ENCODE measurements at regions not wholly inside any gene's neighbourhood (a gene's known extent, or its start where the extent isn't known, plus 50 kb on each side); places are given as distances from the start of the nearest gene placed in this dataset.

DNA sequence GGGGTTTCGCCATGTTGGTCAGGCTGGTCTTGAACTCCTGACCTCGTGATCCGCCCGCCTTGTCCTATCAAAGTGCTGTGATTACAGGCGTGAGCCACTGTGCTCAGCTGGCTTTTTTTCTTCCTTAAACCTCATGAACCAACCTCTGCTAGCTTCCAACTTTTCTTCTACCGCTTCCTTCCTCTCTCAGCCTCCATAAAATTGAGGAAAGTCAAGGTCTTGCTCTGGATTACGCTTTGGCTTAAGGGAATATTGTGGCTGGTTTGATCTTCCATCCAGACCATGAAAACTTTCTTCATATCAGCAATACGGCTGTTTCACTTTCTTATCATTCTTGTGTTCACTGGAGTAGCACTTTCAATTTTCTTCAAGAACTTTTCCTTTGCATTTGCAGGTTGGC, 57.5 kb upstream of the SDK2 start:
- 86 to 89% methylated on average over 8 of the region's 8 CpGs for WGBS, 2 donors
- DNase-seq: no peak
- Histone ChIP-seq H3K4me1 (no peaks in the 10 kb centered on the region), H3K27me3 (peaks cover 0 to 58% (median 0%) of the 10 kb centered on the region in 4 donors), H3K36me3 (no peaks in the 10 kb centered on the region), H3K4me3 (no peak overlapping the region), H3K9me3 (no peaks in the 10 kb centered on the region), H3K27ac (no peak overlapping the region)
- TF ChIP-seq, protein P1, sequence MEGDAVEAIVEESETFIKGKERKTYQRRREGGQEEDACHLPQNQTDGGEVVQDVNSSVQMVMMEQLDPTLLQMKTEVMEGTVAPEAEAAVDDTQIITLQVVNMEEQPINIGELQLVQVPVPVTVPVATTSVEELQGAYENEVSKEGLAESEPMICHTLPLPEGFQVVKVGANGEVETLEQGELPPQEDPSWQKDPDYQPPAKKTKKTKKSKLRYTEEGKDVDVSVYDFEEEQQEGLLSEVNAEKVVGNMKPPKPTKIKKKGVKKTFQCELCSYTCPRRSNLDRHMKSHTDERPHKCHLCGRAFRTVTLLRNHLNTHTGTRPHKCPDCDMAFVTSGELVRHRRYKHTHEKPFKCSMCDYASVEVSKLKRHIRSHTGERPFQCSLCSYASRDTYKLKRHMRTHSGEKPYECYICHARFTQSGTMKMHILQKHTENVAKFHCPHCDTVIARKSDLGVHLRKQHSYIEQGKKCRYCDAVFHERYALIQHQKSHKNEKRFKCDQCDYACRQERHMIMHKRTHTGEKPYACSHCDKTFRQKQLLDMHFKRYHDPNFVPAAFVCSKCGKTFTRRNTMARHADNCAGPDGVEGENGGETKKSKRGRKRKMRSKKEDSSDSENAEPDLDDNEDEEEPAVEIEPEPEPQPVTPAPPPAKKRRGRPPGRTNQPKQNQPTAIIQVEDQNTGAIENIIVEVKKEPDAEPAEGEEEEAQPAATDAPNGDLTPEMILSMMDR (IDR thresholded peaks at IDR 0.05): no peak
- TF ChIP-seq POLR2A (IDR thresholded peaks at IDR 0.05): no peak
- intact Hi-C loops (cut with DNase I): loop anchor here (10.0 kb wide), 1 partner anchor 107 kb away; no protein-coding TSS in a partner anchor

DNA sequence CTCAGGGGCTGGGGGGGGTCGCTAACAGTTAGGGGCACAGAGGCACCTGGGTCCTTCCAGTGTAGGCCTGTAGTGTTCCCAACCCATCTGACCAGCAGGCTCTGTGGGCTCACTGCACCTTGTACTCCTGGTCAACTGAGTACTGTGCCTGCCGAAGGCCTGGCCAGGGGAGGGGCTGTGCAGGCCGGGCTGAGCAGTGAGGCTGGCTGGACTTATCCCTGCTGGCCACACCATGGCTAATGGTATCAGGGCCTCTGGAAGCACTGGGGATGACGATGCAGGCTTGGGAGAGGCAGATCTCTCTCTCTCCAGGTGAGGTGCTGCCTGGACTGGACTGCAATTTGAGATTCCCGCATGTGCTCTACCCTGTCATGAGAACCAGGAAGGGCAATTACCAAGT, 58.9 kb upstream of the SDK2 start:
- Histone ChIP-seq H3K36me3 (no peaks in the 10 kb centered on the region), H3K27me3 (peaks cover 0 to 68% (median 0%) of the 10 kb centered on the region in 4 donors), H3K4me3 (no peak overlapping the region), H3K4me1 (no peaks in the 10 kb centered on the region), H3K9me3 (peaks cover 0 to 4% (median 0%) of the 10 kb centered on the region in 3 donors), H3K27ac (no peak overlapping the region)
- intact Hi-C loops (cut with DNase I): loop anchor here (10.0 kb wide), 1 partner anchor 108 kb away; no protein-coding TSS in a partner anchor
- DNase-seq: no peak
- 57 to 100% methylated on average over 1 to 2 of the region's 5 CpGs for WGBS, 2 donors
- TF ChIP-seq, protein P1 (IDR thresholded peaks at IDR 0.05): no peak
- no peak for TF ChIP-seq POLR2A (IDR thresholded peaks at IDR 0.05)

DNA sequence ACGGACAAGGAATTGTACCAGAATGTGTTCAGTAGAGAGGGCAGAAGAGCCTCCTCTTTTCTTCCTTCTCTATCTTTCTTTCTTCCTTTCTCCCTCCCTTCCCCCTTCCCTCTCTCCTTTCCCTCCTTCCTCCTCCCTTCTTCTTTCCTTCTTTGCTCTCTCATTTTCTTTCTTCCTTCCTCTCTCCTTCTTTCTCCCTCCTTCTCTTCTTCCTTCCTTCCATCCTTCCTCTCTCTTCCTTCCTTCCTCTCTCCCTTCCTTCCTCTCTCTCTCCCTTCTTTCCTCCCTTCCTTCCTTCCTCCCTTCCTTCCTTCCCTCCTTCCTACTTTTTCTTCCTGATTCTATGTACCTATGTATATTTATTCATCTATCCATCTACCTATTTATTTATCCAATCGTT, 59.7 kb upstream of the SDK2 start:
- no peaks in the 10 kb centered on the region for H3K36me3 ChIP-seq
- peaks cover 0 to 68% (median 0%) of the 10 kb centered on the region in 4 donors for H3K27me3 ChIP-seq
- no peak overlapping the region for H3K4me3 ChIP-seq
- WGBS, 2 donors: 65 to 86% methylated on average over 2 of the region's 2 CpGs
- H3K27ac ChIP-seq: no peak overlapping the region
- no peak for TF ChIP-seq POLR2A (IDR thresholded peaks at IDR 0.05)
- TF ChIP-seq, protein P1 (IDR thresholded peaks at IDR 0.05): no peak
- intact Hi-C loops (cut with DNase I): loop anchor here (10.0 kb wide), 1 partner anchor 109 kb away; no protein-coding TSS in a partner anchor
- no peaks in the 10 kb centered on the region for H3K4me1 ChIP-seq
- peaks cover 0 to 4% (median 0%) of the 10 kb centered on the region in 3 donors for H3K9me3 ChIP-seq
- DNase-seq: no peak

DNA sequence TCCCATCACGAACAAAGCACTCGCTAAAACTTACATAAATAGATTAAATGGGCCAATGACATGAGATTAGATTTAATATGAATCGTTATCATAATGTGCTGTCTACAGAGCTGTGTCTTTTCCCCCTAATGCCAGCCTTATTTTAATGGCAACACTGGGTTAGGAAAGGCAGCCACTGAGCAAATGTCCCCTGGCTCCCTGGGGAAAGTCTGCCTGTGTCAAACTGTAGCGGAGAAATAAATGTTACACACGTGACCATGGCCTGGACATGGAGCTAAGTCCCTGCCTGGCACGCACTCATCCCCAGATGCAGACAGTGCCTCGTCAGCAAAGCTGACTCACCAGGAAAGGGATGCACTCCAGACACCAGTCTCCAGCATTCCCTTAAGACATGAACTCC, 61.3 kb upstream of the SDK2 start:
- H3K27me3 ChIP-seq: peaks cover 0 to 75% (median 0%) of the 10 kb centered on the region in 4 donors
- H3K9me3 ChIP-seq: peaks cover 0 to 4% (median 0%) of the 10 kb centered on the region in 3 donors
- no peak for DNase-seq
- peaks cover 0 to 6% (median 0%) of the 10 kb centered on the region in 3 donors for H3K4me1 ChIP-seq
- H3K4me3 ChIP-seq: no peak overlapping the region
- H3K36me3 ChIP-seq: no peaks in the 10 kb centered on the region
- 55 to 63% methylated on average over 6 to 7 of the region's 7 CpGs for WGBS, 2 donors
- intact Hi-C loops (cut with DNase I): loop anchor here (10.0 kb wide), 1 partner anchor 111 kb away; no protein-coding TSS in a partner anchor
- no peak overlapping the region for H3K27ac ChIP-seq
- no peak for TF ChIP-seq POLR2A (IDR thresholded peaks at IDR 0.05)
- TF ChIP-seq, protein P1 (IDR thresholded peaks at IDR 0.05): no peak

DNA sequence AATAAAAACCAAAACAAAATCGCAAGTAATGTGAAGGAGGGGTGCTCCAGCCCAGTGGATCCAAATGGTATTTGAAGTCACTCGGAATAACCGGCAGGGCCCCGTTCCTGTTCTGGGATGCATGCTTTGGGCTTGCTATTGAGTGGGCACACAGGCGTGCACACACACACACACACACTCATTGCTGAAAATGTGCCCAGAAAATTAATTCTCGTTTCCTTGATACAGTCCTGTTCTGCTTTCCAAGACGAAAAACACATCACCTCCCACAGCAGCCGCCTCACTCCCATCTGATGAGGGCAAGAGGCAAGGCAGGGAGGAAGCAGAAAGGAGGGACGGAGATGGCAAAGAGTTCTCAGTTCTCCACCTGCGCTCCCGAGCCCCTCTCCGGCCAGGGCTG, 62.2 kb upstream of the SDK2 start:
- Histone ChIP-seq H3K36me3 (no peaks in the 10 kb centered on the region), H3K4me3 (no peak overlapping the region), H3K27ac (no peak overlapping the region), H3K27me3 (peaks cover 0 to 72% (median 0%) of the 10 kb centered on the region in 4 donors), H3K4me1 (peaks cover 0 to 6% (median 0%) of the 10 kb centered on the region in 3 donors), H3K9me3 (peaks cover 0 to 4% (median 0%) of the 10 kb centered on the region in 3 donors)
- TF ChIP-seq POLR2A (IDR thresholded peaks at IDR 0.05): no peak
- intact Hi-C loops (cut with DNase I): loop anchor here (10.0 kb wide), 1 partner anchor 112 kb away; no protein-coding TSS in a partner anchor
- DNase-seq: no peak
- 69 to 79% methylated on average over 11 of the region's 12 CpGs for WGBS, 2 donors

Measured in esophagus squamous epithelium (tissue), 5 donors.